Small intestine (tissue), 7 donors: ENCODE measurements at regions not wholly inside any gene's neighbourhood (a gene's known extent, or its start where the extent isn't known, plus 50 kb on each side); places are given as distances from the start of the nearest gene placed in this dataset.

Experiments used
- DNase-seq, 2 donors: peaks; one replicate each; pipeline versions ENCODE4 v3.0.0 to v3.0.0-alpha.2; 2013
- FAIRE-seq: peaks from 2 replicates; lab custom pipeline; 2012; peaks lifted over from hg19 to GRCh38; lab: Jason Lieb, UNC
- H3K27ac ChIP-seq, 3 donors: one replicate each; pipeline ENCODE4 v1.5.1; 2013; ENCODE audit warnings: low read length in 2 of 3, mild to moderate bottlenecking in 2 of 3, control low read depth in 1 of 3, inconsistent platforms in 1 of 3, low read depth in 1 of 3, moderate library complexity in 1 of 3
- H3K27me3 ChIP-seq, 3 donors: one replicate each; pipeline ENCODE4 v1.6.1; 2013; ENCODE audit warnings: low read length in 3 of 3, inconsistent platforms in 1 of 3; ENCODE audit not compliant: control insufficient read depth in 3 of 3, insufficient read depth in 3 of 3
- H3K36me3 ChIP-seq, 3 donors: one replicate each; pipeline ENCODE4 v1.6.1; 2013; ENCODE audit warnings: low read length in 3 of 3, inconsistent platforms in 1 of 3, low read depth in 1 of 3, mild to moderate bottlenecking in 1 of 3, moderate library complexity in 1 of 3; ENCODE audit not compliant: control insufficient read depth in 3 of 3, insufficient read depth in 2 of 3
- H3K4me1 ChIP-seq, 3 donors: one replicate each; pipeline ENCODE4 v1.6.1; 2013; ENCODE audit warnings: low read length in 2 of 3, inconsistent platforms in 1 of 3, low read depth in 1 of 3, mild to moderate bottlenecking in 1 of 3, moderate library complexity in 1 of 3; ENCODE audit not compliant: control insufficient read depth in 3 of 3, insufficient read depth in 2 of 3
- H3K4me3 ChIP-seq, 3 donors: one replicate each; pipeline ENCODE4 v1.5.1; 2013; ENCODE audit warnings: low read length in 3 of 3, control low read depth in 1 of 3, inconsistent platforms in 1 of 3, low read depth in 1 of 3, mild to moderate bottlenecking in 1 of 3, moderate library complexity in 1 of 3
- H3K9me3 ChIP-seq, 2 donors: one replicate each; pipeline ENCODE4 v1.6.1; 2013; ENCODE audit warnings: low read depth in 1 of 2, low read length in 1 of 2; ENCODE audit not compliant: control insufficient read depth in 2 of 2, insufficient read depth in 1 of 2
- WGBS, 3 donors: extraction: QIAGEN DNeasy Blood & Tissue Kit; methylation state at CpG; one replicate each; pipeline ENCODE4 v1.1.7; 2013; 5-methylcytosine and 5-hydroxymethylcytosine counted together
- donor health status: healthy with polysubstance abuse.
- donor health status: control.
- donor health status: control.
- donor health status: Bipolar disorder and iron deficiency.
- donor health status: healthy.

DNA sequence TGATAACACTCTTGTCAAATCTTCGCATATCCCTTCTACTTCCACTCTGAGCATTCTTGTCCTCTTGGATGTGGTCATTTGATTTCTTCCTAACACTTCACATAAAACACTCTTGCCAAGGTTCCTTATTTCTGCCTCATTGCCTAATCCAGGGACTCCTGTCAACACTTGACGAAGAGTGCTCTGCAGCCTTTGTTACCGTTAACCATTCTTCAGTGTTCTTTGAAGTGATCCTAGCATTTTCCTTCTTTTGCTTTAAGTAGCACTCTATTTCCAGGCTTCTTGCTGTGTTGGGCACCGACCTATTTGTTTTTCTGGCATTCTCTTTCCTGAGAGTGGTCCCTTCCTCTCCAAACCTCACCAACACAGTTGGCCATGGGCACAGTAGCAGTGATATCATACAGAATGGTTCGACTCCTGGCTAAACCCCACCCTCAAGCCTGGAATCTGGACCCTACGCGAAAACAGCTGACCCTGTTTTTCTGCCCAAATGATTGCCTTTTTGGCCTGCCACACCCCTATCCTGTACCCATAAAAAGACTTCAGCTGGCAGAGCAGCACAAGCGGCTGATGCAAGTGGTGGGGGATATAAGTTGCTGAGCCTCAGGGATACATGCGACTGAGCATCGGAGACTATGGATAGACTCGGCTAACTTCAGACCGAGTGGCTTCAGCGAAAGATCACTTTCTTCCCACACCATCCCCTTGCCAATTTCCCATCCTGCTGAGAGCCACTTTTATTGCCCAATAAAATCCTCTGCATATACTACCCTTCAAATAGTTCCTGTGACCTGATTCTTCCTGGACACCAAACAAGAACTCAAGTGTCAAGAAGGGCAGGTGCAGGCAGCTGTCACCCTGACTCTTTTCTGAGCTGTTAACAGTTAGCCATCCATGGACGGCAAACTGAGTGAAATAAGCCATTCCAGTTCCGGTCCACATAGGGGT, 820.6 kb downstream of the CCSER2 start:
- 55 to 70% (median 63%) methylated on average over 15 of the region's 15 CpGs for WGBS, 3 donors
- Histone ChIP-seq H3K9me3 (peaks cover 0 to under 1% of the 10 kb centered on the region in 2 donors), H3K27ac (no peak overlapping the region), H3K4me3 (no peak overlapping the region), H3K36me3 (no peaks in the 10 kb centered on the region), H3K4me1 (peaks cover 0 to 8% (median 0%) of the 10 kb centered on the region in 3 donors), H3K27me3 (no peaks in the 10 kb centered on the region)
- FAIRE-seq: no peak
- peak in 1 of 2 donors; percentile 26 for DNase-seq

DNA sequence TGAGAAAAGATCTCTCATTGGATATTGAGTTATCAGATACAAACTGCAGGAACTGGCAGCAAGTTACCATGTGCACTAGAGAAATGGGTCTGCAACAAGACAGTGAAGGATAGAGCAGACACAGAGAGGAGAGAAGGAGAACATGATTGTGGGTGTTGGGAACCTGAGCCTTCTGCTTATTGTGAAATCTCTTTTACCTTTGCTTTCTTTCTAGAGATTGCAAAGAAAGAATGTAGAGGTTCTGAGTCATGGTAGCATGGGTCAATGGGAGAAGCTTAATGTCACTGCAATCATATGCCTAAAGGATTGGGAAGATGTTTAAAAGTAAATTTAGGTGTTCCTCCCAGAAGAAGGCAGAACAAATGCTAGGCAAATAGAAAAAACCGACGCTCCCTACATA, 821.4 kb downstream of the CCSER2 start:
- H3K27ac ChIP-seq: no peak overlapping the region
- H3K27me3 ChIP-seq: no peaks in the 10 kb centered on the region
- WGBS, 3 donors: 86 to 91% (median 89%) methylated on average over 2 of the region's 2 CpGs
- peaks cover 0 to 2% of the 10 kb centered on the region in 2 donors for H3K9me3 ChIP-seq
- H3K4me3 ChIP-seq: no peak overlapping the region
- H3K4me1 ChIP-seq: peaks cover 0 to 8% (median 0%) of the 10 kb centered on the region in 3 donors
- DNase-seq (peak in 1 of 2 donors; percentile 53), FAIRE-seq (no peak)
- H3K36me3 ChIP-seq: no peaks in the 10 kb centered on the region

DNA sequence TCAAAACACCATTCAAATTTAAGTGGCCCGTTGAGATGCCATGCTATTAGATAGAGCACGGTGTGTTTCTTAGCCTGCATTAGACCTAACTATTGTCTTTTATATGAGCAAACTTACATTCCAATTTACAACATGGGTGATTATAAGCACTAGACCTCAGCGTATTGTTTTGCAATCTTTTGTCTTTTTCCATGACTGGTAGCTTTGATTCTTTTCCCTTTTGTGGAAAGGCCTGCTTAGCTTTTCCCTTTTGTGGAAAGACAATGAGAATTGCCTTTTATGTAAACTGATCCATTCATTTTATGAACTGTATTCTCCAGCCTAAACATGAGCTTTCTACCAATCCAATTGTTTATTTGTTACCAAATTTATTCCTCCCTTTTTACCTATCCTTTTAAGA, 823.1 kb downstream of the CCSER2 start:
- no peak for FAIRE-seq
- WGBS, 3 donors: 63 to 78% (median 65%) methylated on average over 3 of the region's 3 CpGs
- H3K4me1 ChIP-seq: peaks cover 0 to 8% (median 0%) of the 10 kb centered on the region in 3 donors

DNA sequence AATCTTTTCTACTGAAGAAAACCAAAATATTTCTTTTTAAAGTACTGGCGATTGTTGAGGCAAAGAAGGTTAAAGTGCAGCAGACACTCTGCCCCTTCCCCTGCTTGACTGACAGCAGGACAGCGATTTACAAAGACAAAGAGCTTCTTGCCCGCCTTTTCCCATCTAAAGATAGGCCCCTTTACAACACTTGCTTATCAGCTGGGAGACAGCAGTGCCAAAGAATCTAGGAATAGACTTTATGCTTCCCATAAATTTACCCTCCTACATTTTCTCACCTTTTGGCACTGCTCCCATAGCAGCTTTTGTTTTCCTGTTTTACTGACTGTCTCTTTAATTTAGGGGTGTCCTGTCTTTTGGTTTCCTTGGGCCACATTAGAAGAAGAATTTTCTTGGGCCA, 824.1 kb downstream of the CCSER2 start:
- no peak for FAIRE-seq
- no peaks in the 10 kb centered on the region for H3K36me3 ChIP-seq
- H3K9me3 ChIP-seq: peaks cover 0 to 2% of the 10 kb centered on the region in 2 donors
- DNase-seq: peak in 1 of 2 donors; percentile 56
- no peak overlapping the region for H3K4me3 ChIP-seq
- no peaks in the 10 kb centered on the region for H3K27me3 ChIP-seq
- peaks cover 0 to 8% (median 0%) of the 10 kb centered on the region in 3 donors for H3K4me1 ChIP-seq
- WGBS, 3 donors: 7 to 32% (median 29%) methylated on average over 3 of the region's 3 CpGs
- H3K27ac ChIP-seq: no peak overlapping the region

More for the DNA sequence above, 823.1 kb downstream of the CCSER2 start:
- peaks cover 0 to 2% of the 10 kb centered on the region in 2 donors for H3K9me3 ChIP-seq
- no peaks in the 10 kb centered on the region for H3K36me3 ChIP-seq
- no peak overlapping the region for H3K27ac ChIP-seq
- DNase-seq: no peak
- H3K27me3 ChIP-seq: no peaks in the 10 kb centered on the region
- no peak overlapping the region for H3K4me3 ChIP-seq

DNA sequence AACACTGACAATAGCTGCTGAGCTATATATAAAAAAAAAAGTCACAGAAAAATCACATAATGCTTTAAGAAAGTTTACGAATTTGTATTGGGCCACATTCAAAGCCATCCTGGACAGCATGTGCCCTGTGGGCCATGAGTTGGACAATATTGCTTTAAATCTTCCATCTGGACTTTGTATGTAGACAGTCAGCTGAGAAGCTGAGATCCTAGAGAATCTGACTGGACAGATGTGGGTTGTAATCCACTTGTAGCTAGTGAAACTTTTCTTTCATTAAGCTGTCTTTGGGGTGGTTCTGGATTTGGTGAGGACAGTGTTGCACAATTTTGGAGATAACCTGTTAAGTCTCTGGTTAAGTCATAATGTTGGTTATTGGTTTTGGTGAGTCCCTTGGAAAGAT, 824.5 kb downstream of the CCSER2 start:
- no peak for FAIRE-seq
- H3K4me1 ChIP-seq: peaks cover 0 to 8% (median 0%) of the 10 kb centered on the region in 3 donors
- no peaks in the 10 kb centered on the region for H3K36me3 ChIP-seq
- DNase-seq: peak in 1 of 2 donors; percentile 48
- H3K27me3 ChIP-seq: no peaks in the 10 kb centered on the region
- no peak overlapping the region for H3K4me3 ChIP-seq
- H3K9me3 ChIP-seq: peaks cover 0 to 2% of the 10 kb centered on the region in 2 donors
- no peak overlapping the region for H3K27ac ChIP-seq
- 35 to 67% (median 58%) methylated on average over 1 of the region's 1 CpG for WGBS, 3 donors

DNA sequence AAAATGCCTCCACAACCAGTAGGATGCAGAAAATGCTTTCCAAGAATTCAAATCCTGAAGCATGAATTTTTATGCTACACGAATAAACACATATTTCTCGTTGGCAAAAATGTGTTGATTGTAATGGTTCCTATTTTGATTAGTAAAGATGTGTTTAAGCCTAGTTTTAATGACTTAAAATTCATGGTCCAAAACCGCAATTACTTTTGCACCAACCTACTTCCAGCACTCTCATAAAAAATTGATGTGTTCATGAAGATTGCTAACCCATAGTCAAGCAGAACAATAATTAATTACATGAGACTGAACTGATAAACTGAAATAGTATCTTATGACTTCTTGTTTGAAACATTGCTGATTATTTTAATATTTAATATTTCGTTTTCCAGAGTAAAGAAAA, 828.8 kb downstream of the CCSER2 start:
- Histone ChIP-seq H3K9me3 (peaks cover 0 to 2% of the 10 kb centered on the region in 2 donors), H3K4me1 (peaks cover 0 to 1% (median 0%) of the 10 kb centered on the region in 3 donors), H3K27ac (no peak overlapping the region), H3K4me3 (no peak overlapping the region), H3K36me3 (no peaks in the 10 kb centered on the region), H3K27me3 (no peaks in the 10 kb centered on the region)
- WGBS, 3 donors: 68 to 83% (median 69%) methylated on average over 4 of the region's 4 CpGs
- DNase-seq: no peak
- FAIRE-seq: no peak

DNA sequence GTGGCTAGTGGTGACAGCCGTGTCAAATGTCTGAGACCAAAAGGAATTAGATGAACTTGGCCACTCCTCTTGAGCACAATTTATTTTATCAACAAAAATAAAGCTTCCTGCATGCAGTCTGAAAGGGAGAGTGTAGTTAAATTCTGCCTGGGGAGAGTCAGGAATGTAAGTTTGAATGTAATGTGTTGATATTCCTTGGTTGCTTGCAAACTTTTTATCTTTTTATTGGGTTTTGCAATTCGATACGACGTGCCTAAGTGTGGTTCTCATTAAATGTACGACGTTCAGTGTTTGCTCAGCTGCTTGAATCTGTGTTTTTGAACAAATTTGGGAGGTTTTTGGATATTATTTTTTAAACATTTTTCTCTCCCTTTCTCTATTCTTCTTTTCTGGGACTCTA, 839.9 kb downstream of the CCSER2 start:
- 60 to 63% (median 60%) methylated on average over 6 of the region's 6 CpGs for WGBS, 3 donors
- no peak overlapping the region for H3K4me3 ChIP-seq
- H3K27me3 ChIP-seq: no peaks in the 10 kb centered on the region
- no peaks in the 10 kb centered on the region for H3K9me3 ChIP-seq
- DNase-seq (no peak), FAIRE-seq (no peak)
- H3K4me1 ChIP-seq: no peaks in the 10 kb centered on the region
- H3K27ac ChIP-seq: no peak overlapping the region
- H3K36me3 ChIP-seq: no peaks in the 10 kb centered on the region

DNA sequence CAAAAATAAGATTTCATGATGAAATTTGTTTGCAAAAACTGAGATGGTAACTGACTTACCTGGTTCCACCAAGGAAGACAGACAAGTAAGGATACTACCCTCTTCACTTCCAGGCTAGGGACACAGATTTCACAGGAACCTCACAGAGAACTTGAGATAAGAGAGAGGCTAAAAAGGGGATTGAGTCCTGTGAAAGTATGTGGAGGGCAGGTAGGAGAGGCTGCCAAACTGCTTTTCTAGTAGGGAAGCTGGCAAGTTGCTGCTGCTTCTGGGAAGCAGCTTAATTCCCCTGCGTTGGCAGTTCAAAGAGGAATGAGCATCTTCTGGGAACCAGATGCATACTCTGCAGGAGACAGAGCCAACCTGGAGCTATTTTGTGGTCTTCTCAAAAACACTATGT, 841.6 kb downstream of the CCSER2 start:
- WGBS, 3 donors: 56 to 83% (median 64%) methylated on average over 1 of the region's 1 CpG
- no peak overlapping the region for H3K4me3 ChIP-seq
- H3K27ac ChIP-seq: no peak overlapping the region
- no peaks in the 10 kb centered on the region for H3K9me3 ChIP-seq
- no peak for DNase-seq
- H3K4me1 ChIP-seq: no peaks in the 10 kb centered on the region
- no peak for FAIRE-seq
- H3K36me3 ChIP-seq: no peaks in the 10 kb centered on the region
- H3K27me3 ChIP-seq: no peaks in the 10 kb centered on the region
